C4-2B (cell line): ENCODE measurements at regions not wholly inside any gene's neighbourhood (a gene's known extent, or its start where the extent isn't known, plus 50 kb on each side); places are given as distances from the start of the nearest gene placed in this dataset.

ENCODE experiments used
- CTCF ChIP-seq: fragments of 450-650 bp; conservative IDR thresholded peaks from 2 replicates; pipeline ENCODE4 v1.5.1; 2017; ENCODE audit warnings: mild to moderate bottlenecking
- ZFX ChIP-seq: fragments of 450-650 bp; IDR thresholded peaks from 2 replicates; pipeline ENCODE4 v1.6.1; 2017

GRCh38 chr4:126446917-126447316, 1132.2 kb downstream of the FAT4 start:
- TF ChIP-seq CTCF (no peak), ZFX (no peak)
